Islet of Langerhans (tissue), 1 donor: ENCODE measurements at regions not wholly inside any gene's neighbourhood (a gene's known extent, or its start where the extent isn't known, plus 50 kb on each side); places are given as distances from the start of the nearest gene placed in this dataset.

Experiments used
- FAIRE-seq: peaks from one replicate; lab custom pipeline; 2011; peaks lifted over from hg19 to GRCh38; lab: Jason Lieb, UNC

- FAIRE-seq: no peak
These were observed 50.4 kb upstream of the NEO1 start for GRCh38 chr15:73001840-73002239.

DNA sequence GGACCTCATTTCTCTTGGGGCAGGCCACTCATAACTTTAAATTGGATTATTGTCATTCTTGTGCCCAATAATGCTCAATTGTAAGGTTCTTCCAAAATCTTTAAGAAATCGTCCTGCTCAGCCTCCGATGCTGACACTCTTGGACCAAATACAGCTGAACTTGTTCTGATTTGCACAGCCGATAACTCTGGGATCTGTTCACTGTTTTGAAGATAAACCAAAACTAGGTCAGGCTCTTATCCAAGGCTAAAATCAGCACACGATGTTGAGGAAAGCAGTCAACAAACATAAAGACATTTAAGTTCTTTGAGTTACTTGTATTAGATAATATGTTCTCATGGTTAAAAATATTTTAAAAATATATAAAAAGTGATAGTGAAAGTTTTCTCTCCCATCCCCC, 52.0 kb upstream of the NEO1 start:
- no peak for FAIRE-seq

GRCh38 chr15:72999586-72999985, 52.7 kb upstream of the NEO1 start:
- no peak for FAIRE-seq

DNA sequence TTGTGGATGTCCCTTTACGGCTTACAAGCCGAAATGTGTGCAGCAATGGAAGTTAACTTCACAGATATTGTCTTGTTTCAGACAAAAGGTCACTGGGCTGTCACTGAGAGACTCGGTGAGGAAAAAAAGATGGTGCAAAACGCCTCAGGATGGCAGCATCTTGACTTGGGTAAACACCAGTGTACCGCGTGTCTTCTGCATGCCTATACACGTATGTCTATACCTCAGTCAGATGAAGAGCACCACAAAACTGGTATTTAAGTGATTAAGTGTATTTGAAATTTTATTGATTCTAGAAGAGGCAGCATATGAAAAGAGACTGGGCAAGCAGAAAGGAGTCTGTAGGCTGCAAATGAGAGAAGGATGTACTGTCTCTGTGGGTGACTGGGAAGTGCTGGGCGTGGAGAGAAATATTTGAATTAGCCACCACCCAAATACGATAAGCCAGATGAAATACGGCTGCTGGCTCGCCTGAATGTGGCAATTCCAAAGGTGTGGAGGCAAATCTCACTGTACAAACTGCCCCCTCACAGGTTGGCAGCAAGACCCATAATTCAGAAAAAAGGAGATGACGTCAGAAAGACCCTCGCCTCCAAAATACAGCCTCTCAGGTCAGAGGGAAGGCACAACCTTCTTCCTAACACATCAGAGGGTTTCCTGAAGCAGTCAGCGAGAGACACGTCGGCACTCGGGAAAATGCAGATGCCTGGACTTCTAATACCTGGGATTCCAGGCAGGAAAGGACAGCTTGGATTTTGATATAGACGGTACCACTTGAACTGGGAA, 53.4 kb upstream of the NEO1 start:
- no peak for FAIRE-seq

- FAIRE-seq: no peak
These were observed 54.0 kb upstream of the NEO1 start for GRCh38 chr15:72998226-72998625.

- no peak for FAIRE-seq
These were observed 56.4 kb upstream of the NEO1 start for GRCh38 chr15:72995849-72996248.

DNA sequence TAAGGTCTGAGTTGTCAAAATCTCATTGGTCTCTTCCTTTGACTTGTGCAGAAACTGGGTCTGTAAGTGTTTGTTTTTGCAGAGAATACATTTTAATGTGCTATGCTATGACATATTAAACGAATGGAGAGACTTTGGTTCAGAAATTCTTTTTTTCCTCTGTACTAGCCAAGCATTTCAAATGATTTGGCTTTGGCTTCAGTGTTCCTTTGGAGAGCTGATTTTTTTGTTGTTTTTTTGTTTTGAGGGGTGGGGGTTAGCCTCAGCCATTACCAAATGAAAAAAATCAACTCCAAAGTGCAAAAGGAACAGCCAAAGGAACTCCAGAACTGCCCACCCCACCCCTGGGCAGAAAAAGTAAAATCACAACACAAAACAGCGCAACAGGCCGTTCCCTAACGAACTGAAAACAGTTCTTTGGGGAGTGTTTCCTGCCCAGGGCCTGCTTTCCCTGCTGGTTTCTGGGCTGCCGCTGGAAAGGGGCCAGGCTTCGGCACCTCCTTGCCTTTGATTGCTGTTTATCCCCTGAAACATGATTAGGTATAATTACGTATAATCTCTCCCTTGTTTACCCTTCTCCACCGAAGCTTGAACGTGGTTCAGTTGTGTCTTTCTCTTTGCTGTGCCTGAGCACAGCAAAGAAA, 57.6 kb upstream of the NEO1 start:
- FAIRE-seq: peak; percentile 60

DNA sequence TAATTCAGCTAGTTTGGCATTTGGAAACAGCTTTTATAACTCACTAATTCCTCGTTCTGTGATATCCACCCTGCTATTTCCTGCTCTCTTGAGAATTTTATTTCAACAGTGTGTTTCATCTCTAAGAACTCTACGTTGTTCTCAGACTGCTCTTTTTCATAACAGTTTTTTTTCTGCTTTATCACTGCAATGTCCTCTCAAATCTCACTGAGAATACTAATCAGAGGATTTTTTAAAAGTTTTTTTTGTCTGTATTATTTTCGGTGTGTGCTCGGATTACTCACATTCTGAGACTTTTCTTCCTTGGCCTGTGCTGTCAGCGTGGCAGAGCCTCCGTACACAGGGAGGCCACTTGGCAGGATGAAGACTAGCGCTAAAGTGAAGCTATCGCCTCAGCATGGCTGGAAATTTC, 59.4 kb upstream of the NEO1 start:
- no peak for FAIRE-seq

DNA sequence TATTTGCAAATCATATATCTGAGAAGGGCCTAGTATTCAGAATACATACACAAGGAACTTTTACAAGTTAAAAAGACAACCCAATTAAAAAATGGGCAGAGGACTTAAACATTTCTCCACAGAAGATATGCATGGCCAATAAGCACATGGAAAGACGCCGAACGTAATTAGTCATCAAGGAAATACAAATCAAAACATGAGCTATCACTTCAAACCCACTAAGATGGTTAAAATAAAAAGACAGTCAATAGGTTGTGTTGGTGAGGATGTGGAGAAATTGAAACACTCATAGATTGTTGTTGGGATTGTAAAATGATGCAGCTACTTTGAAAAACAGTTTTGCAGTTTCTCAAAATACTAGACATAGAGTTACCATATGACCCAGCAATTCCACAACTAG, 61.2 kb upstream of the NEO1 start:
- no peak for FAIRE-seq

GRCh38 chr15:72983801-72984545, 68.3 kb upstream of the NEO1 start:
- no peak for FAIRE-seq

DNA sequence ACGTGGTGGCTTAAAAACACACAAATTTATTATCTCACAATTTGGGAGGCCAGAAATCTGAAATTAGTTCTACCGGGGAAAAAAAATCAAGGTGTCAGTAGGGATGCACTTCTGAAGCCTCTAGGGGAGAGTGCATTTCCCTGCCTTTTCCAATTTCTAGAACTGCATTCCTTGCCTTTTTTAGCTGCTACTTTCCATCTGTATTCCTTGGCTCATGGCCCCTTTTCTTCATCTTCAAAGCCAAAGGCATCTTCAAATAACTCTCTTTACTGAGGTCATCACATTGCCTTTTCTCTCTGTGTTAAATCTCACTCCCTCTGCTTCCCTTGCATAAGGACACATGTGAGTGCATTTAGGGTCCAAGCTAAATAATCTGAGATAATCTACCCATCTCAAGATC, 69.5 kb upstream of the NEO1 start:
- FAIRE-seq: no peak

DNA sequence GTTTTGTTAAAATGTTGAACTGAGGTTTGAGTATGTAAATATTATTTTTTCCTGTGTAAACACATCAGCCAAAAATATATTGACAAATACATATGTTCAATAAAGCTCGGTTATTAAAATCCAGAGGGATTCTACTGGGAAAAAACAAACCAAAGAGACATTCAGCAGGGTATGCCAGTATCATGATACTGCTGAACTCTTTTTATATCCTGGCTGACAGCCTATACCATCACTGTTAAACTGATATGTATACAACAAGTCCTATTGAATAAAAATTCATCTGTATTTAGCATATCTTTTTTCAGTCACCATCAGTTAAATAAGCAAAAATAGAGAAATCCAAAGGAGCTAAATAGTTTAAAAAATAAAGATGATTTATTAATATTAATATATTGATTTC, 71.6 kb upstream of the NEO1 start:
- no peak for FAIRE-seq

- no peak for FAIRE-seq
These were observed 72.5 kb upstream of the NEO1 start for GRCh38 chr15:72979791-72980190.

DNA sequence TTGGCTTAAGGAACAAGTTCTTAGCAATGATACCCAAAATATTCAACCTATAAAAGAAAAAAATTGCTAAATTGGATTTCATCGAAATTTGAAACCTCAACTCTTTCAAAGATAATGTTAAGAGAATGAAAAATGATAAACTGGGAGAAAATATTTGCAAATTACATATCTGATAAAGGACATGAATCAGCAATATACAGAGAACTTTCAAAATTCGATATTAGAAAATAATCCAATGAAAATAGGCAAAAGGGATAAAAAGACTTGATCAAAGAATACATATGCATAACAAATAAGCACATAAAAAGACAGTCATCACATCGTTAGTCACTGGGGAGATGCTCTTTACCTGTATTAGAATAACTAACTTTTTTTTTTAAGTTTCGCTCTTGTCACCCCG, 73.0 kb upstream of the NEO1 start:
- FAIRE-seq: no peak

- no peak for FAIRE-seq
These were observed 74.0 kb upstream of the NEO1 start for GRCh38 chr15:72978223-72978622.

DNA sequence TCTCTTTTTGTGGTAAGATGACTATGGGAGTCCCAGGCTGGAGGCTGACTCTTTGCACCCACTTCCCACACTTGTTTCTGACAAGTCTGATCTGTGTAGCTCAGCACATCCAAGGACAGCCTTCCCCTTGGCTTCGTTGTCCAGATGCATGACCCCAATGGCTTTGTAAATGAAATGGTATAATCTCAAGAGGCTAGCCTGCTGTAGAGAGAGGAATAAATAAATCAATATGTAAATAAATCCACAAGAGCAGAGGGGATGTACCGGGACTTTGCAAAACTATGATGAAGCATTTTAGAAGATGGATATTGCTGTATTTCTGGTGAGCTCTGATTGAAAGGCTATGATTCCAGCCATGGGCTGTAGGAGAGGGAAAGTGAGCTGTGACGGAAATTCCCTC, 79.9 kb upstream of the NEO1 start:
- FAIRE-seq: no peak

DNA sequence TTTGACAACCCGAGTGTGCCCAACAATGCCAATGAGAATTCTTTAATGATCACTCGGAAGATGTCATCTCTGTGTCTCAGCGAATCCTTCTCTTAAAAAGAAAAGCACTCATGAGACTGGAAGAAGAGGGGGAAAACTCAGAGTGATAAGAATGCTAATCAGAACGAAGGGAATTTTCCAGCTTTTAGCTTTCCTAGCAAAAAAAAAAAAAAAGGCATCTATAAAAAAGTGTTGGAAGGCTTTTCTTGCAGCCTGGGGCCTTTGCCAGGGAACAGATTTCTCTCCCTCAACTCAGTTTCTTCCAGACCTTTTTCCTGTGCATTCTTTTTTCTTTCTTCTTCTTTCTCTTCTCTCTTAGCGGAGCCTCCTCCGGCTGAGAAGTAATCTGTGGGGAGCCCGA, 80.5 kb upstream of the NEO1 start:
- FAIRE-seq: no peak

GRCh38 chr15:72970933-72971760, 81.1 kb upstream of the NEO1 start:
- no peak for FAIRE-seq

DNA sequence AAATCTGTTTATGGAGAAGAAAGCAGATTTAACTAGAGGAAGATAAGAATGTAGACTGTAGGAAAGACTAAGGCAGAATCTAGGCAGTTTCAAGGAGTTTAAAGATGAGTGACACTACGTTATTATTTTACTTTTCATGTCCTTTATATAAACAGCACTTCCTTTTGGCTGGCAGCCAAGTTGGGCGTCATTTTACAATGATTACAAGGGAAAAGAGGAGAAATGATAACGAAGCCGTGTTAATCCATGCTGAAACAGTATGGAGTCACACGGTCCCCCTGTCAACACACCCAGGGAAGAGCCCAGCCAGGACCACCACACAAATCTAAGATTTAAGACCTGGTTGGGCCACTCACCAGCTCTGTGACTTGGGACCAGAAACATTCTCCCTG, 83.7 kb upstream of the NEO1 start:
- peak; percentile 9 for FAIRE-seq

DNA sequence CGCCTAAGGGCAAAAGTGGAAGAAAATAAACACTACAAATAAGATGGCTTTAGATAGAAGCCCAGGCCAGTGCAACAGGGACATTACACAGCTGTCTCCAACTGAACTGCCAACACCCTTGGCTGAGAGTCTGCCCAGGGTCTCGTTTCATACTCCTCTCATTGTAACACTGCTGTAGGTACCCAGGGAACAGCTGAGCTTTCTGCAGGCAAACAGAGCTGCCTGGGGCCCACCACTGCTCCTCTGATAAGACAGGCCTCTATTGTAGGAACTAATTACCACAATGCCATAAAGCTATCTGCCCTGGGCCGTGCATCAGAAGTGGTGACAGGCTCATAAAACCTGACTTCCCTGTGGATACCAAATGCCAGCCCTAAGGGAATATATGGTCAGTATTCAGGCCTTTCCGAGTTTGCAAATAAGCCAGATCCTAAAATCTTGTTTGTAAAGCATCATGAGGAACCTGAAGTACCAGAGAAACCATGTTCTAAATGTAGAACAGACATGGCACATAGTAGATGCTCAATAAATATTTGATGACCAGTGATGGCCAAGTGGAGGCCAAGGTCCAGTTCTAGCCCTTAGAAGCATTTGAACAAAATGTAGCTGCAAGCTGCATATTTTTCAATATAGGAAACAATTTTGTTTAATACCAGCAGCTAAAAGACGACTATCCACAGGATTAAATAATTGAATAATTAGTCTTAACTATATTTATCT, 84.3 kb upstream of the NEO1 start:
- FAIRE-seq: no peak

DNA sequence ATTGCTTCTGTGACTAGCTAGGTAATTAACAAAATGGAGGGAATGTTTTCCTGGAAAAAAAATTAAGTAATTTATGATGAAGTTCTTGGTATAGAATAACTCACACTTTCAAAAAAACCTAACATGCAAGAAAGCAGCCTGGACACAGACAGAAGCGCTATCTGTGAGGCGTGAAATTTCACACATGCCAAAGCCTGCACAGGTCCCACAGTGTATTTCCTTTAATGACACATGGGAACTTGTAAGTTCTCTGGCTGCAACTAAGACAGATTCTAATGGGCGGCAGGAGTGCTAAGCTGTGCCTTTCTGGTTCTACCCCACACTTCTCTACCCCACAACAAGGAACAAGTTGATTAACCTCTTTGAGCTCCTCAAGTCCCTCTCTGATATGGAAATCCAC, 84.9 kb upstream of the NEO1 start:
- FAIRE-seq: no peak

DNA sequence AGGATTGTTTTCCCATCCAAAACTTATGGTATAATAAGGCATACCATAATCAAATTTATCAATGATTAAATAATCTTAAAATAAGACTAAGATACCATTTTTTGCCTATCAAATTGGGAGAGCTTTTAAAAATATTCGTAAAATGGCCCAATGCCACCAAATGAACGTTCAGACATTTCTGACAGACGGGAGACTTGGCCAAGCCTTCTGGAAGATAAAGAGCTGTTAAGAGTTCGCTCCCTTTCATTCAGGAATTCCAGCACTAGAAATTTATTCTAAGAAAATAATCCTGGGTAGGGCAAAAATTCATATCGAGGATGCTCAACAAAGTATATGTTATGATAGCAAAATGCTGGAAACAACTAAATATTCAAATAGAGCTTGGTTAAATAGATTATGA, 85.6 kb upstream of the NEO1 start:
- FAIRE-seq: no peak
